Hippocampal formation (tissue), 2 donors: ENCODE measurements at regions not wholly inside any gene's neighbourhood (a gene's known extent, or its start where the extent isn't known, plus 50 kb on each side); places are given as distances from the start of the nearest gene placed in this dataset.

Experiments used
- DNase-seq, 2 donors: peaks; one replicate each; lab custom pipeline; 2025; lab: John Stamatoyannopoulos, UW

GRCh38 chr22:49508561-49508960 lies 319.1 kb downstream of the BRD1 start:
- DNase-seq, result no peak

- no peak for DNase-seq
Observed at GRCh38 chr22:49507607-49508292, 319.9 kb downstream of the BRD1 start.

GRCh38 chr22:49506010-49506400 lies 321.7 kb downstream of the BRD1 start:
- no peak for DNase-seq

- no peak for DNase-seq
Observed at GRCh38 chr22:49505337-49506009, 322.2 kb downstream of the BRD1 start.

DNA sequence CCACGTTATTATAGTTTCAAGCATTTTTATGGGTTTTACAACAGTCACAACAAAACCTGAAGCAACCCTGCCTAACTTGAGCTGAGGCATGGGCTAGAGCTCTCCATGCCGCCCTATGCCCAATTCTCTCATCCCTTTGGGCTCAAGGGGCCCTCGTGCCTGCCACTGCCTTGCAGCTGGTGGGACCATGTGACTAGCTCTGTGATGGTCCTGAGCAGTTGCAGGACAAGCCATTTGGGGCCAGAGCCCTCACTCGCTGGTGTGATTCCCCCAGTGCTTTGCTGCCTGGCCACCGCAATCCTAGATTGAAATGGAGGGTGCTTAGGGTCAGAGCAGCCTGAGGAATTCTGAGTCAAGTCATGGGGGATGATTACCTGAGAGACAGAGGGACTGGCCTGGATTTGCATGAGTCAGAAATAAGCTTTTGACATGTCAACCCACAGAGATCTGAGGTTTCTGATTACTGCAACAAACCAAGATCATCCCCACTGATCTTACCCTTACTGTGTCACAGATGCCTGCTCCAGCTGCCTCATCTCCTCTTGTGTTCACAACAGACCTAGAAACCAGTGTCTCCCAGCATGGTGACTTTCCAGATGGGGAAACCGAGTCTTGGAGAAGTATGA lies 323.7 kb downstream of the BRD1 start:
- no peak for DNase-seq

DNA sequence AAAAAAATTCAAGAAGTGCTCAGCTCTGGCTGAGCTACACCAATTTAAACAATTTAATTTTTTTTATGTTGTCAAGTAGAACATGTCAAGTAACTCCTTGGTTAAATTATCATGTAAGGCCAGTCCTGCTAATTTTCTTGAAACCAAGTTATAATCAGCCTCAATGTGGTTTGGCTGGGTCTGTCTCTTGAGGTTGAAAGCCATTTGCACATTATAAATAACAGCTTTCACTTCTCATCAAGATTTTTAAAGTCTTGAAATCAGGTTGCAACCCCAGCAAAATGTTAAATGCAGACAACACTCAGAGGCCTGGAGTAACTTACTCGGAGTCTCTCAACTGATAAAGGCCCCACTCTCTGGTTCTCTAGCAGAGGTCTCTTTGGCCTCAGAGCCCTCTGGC lies 324.4 kb downstream of the BRD1 start:
- DNase-seq, result no peak

GRCh38 chr22:49502126-49502826 lies 325.4 kb downstream of the BRD1 start:
- DNase-seq, result no peak

GRCh38 chr22:49500942-49501395 lies 326.7 kb downstream of the BRD1 start:
- DNase-seq, result no peak

DNA sequence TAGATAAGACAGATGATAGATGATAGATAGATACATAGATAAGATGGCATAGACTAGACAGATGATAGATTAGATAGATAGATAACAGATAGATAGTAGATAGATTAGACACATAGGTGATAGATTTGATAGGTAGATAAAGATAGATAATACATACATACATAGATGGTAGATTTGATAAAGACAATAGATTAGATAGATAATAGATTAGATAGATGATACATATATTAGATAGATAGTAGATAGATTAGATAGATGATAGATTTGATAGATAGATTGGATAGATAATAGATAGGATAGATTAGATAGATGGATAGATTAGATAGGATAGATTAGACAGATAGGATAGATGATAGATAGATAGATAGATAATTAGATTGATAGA lies 327.6 kb downstream of the BRD1 start:
- no peak for DNase-seq

DNA sequence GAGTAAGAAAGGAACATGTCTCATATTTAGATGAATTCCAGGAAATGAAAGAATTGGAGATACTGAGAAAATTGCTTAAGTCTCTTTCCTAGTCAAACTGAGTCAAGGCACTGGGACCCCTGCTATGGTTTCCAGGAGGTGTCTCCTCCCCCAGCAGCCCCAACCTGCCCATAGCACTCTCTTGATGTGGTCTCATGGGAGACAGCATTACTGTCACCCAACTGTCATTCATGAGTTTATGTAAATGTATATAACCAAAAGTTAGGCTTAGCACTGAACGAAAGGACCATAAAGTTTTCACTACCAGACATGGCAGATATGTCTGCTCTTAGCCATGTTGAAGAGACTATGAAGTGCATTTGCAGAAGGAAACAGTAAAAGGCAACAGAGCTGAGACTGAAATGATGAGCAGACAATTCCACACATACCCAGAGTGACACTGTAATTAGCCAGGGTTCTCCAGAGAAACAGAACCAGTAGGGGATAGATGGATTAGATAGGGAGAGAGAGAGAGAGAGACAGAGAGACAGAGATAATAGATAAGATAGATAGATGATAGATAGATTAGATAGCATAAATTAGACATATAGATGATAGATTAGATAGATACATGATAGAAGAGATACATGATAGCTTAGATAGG lies 328.1 kb downstream of the BRD1 start:
- no peak for DNase-seq

DNA sequence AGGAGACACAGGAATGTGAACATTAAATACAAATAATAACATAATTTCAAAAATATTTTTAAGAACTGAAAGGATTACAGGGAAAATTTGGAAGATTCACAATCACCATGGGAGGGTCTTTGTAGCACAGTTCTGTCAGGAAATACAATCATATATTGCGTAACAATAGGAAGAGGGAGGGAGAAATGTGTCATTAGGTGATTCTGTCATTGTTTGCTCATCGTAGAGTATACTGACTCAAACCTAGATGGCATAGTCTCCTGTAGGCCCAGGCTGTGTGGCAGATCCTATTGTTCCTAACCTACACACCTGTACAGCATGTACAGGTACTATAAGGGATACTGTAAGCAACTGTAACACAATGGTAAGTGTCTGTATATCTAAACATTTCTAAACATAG lies 330.4 kb downstream of the BRD1 start:
- no peak for DNase-seq

DNA sequence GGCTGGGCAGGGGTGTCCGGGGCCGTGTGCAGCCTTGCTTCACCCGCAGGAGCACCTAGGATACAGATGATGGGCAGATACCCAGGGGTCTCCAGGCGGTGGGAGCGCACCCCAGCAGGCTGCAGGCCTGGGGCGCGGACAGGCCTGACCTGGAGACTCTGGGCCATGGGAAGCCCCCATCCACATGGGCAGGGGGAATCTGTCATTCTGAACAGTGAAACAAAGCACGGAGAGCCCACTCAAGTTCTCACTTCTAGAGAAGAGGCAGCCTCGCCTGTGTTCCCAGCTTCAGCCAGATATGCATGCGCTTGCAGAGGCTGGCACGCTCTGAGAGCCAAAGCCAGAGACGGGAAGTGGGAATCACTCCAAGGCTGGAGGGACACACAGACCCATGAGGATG lies 333.1 kb downstream of the BRD1 start:
- no peak for DNase-seq

DNA sequence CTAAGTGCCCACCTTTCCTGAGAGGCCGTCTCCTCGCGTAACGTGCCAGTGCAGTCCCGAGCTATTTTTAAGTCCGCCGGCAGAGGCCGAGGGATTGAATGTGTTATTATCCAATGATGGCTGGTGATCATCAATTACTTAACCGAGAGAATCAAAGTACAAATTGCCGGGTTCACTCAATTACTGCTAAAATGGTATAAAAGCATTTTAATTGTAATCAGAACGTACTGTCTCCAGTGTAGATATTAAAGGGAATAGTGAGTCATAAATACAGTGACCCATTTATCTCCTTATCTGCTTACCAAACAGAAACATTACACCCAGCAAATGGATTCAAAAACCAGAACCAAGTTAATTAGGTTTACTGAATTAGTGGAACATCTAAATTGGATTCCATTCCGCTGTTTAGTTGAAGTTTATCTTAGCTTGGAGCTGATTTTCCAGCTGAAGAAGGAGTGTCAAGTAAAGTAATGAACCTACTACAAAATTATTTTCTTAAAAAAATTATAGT lies 334.9 kb downstream of the BRD1 start:
- DNase-seq, result no peak

DNA sequence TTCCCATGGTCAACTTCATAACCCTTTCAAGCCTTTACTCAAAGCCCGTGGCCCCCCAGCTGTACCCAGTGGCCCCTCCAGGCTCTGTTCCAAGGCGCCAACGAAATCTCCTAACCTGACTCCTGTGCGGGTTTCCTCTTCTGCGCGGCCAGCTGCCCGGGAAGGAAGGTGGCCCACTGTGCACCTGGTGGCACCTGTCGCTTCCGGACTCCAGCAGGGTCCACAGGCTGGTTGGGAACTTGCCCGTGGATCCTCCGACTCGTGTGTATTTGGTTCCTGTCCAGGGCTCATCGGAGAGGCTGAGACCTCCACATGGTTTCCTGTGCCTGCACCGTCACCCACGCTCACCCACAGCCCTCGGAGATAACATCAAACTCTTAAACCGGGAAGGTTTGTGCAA lies 335.4 kb downstream of the BRD1 start:
- no peak for DNase-seq

DNA sequence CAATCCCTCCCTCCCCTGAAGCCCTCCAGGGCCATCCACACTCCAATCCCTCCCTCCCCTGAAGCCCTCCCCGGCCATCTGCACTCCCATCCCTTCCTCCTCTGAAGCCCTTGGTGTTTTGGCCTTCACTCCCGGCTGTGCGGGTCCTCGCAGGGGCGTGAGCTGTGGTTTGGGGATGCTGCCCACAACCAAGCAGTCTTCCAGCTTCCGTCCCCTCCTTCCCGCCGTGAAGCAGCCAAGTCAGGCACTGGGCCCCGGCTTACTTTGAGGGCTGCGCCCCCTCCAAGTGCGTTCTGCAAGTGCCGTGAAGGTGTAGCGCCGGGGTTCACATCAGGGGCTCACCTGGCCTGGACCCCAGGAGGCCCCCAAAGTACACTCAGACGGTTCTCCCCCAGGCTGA lies 335.9 kb downstream of the BRD1 start:
- DNase-seq, result no peak

DNA sequence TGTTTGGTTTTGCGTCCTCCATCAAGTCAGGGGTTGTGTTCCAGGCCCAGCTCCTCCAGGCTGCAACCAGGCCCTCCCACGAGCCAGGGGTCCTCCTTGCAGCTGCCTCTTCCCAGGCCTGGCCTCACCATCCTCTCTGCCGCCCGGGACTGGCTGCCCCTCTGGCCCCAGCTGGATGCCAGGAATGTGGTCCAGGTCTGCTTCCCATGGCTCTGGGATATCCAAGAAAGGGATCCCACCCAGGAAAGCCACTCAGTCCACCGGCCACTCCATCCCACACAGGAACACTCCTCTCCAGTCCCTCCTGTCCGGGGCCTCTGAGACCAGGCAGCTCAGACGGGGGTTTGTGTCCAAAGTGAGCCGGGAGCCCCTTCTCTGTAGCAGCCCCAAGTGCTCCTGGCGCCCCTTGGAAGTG lies 336.4 kb downstream of the BRD1 start:
- no peak for DNase-seq

- no peak for DNase-seq
Observed at GRCh38 chr22:49490692-49491091, 337.0 kb downstream of the BRD1 start.

DNA sequence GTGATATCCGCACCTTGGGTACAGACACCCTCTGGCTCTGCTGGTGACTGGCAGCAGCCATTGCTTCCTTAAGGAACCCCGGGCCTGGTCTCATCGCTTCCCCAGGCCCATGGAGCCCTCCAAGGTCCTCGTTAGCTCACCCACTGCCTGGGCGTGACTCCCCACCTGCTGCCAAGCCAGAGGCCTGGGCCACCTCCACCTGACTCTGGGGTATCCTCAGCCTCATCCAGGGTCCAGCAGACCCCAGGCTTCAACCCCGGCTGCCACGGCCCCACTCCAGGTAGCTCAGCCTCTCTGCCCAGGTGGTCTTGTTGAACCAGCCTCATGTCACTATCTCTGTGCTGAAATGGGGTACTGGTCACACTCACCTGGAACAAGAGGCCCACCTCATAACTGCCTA lies 337.9 kb downstream of the BRD1 start:
- DNase-seq, result no peak

- DNase-seq, result no peak
Observed at GRCh38 chr22:49488943-49489342, 338.7 kb downstream of the BRD1 start.

DNA sequence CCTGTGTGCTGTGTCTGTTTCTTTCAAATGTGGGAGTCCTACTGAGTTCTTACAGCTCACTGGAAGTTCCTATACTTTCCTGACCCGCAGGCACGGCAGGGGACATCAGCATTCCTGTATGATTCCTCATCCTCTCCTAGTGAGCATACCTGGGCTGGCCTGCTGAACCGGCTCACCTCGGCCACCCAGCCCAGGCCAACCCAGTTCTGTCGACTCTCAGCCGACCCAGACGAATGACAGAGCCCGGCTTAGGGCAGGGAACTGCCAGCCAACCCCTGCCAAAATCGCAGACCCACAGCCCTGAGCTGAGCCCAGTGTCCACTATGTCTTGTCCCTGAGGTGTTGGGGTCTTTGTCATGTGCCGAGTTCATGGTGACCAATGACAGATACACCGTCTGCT lies 339.7 kb downstream of the BRD1 start:
- no peak for DNase-seq

GRCh38 chr22:49486225-49486624 lies 341.4 kb downstream of the BRD1 start:
- no peak for DNase-seq

- DNase-seq, result no peak
Observed at GRCh38 chr22:49483946-49484345, 343.7 kb downstream of the BRD1 start.
